H54 (cell line): ENCODE measurements at regions not wholly inside any gene's neighbourhood (a gene's known extent, or its start where the extent isn't known, plus 50 kb on each side); places are given as distances from the start of the nearest gene placed in this dataset.

Experiments
- DNase-seq: peaks from one replicate; pipeline ENCODE4 v3.0.0; 2011; ENCODE audit warnings: low spot score, mixed read lengths; ENCODE audit not compliant: insufficient read length
- FAIRE-seq: peaks from 3 replicates; lab custom pipeline; 2011; peaks lifted over from hg19 to GRCh38; lab: Jason Lieb, UNC
- POLR2A ChIP-seq: IDR thresholded peaks from 2 replicates; pipeline ENCODE4 v1.6.1; 2011; ENCODE audit warnings: low read depth, mild to moderate bottlenecking, low read length

DNA sequence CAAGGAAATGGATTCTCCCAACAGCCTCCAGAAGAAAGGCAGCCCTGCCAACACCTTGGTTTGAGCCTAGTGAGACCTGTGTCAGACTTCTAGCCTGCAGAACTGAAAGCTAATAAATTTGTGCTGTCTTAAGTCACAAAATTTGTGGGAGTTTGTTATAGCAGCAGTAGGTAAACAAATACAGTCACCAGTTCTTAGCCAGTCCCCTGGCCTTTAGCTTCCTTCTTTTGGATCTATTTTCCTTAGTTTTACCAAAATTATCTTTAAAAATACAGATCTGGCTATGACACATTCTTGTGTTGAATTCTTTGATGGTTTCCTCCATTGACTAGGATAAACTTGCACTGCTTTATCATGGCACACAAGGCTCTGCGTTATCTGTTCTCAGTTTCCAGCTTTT, 697.9 kb upstream of the FANCL start:
- no peak for TF ChIP-seq POLR2A
- DNase-seq (no peak), FAIRE-seq (no peak)

GRCh38 chr2:58932801-58933200, 691.7 kb upstream of the FANCL start:
- TF ChIP-seq POLR2A, result no peak
- no peak for DNase-seq
- no peak for FAIRE-seq

GRCh38 chr2:58930537-58930936, 689.4 kb upstream of the FANCL start:
- DNase-seq (no peak), FAIRE-seq (no peak)
- TF ChIP-seq POLR2A, result no peak

DNA sequence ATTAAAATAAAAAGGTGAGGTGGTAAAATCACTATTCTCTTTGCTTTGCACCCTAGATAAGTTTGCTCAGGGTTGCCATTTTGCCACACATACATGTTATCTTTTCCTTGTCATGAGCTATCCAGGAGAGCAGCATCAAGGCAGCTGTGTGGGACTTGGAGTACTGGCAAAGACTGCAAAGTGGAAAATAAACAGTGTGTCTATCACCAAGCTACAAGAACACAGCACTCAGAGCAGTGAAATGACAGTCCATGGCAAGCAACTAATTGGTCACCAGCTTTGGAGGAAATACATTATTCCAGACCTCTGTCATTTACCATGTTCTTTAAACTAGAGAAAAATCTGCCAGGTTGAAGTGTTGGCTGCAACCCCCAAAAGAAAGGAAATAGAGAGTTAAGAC, 687.8 kb upstream of the FANCL start:
- no peak for TF ChIP-seq POLR2A
- no peak for DNase-seq
- no peak for FAIRE-seq

DNA sequence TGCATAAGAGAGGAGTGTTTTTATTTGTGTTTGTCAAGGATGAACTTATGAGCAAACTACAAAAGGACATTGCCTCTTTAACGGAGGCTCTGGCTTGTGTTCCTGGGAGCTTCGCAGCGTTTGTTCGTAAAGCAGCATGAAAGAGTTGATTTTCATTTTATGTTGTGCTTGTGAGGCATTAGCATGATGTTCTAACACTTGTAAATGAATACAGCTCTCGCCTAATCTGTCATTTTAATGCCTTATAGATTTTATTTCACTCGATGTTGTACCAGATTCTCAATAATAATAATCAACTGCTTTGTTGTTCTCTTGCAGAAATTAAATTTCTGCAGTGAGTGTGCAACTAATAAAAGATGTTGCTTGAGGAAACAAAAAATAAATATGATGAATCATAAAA, 687.3 kb upstream of the FANCL start:
- FAIRE-seq (no peak), DNase-seq (no peak)
- TF ChIP-seq POLR2A, result no peak

DNA sequence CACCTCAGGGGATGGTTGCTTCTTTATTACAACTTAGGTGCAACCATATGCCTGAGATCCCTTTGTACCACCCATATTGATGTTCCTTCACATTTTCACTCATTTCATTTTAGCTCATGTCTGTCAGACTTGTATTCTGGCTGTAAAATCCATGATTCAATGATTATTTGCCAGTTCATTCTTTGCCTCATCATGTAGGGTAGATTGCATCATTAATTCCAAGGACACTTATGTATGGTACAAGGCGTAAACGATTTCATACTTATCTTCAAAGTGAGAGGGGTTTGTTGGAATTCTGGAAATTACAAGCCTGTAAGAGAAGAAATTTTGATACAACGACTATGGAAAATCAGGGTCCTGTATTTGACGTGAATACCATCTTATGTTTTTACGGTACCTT, 685.0 kb upstream of the FANCL start:
- DNase-seq (no peak), FAIRE-seq (no peak)
- no peak for TF ChIP-seq POLR2A

- TF ChIP-seq POLR2A, result no peak
- FAIRE-seq (no peak), DNase-seq (no peak)
These were observed 684.6 kb upstream of the FANCL start for GRCh38 chr2:58925676-58926081.

- no peak for DNase-seq
- FAIRE-seq, result no peak
- no peak for TF ChIP-seq POLR2A
These were observed 682.7 kb upstream of the FANCL start for GRCh38 chr2:58923869-58924268.

DNA sequence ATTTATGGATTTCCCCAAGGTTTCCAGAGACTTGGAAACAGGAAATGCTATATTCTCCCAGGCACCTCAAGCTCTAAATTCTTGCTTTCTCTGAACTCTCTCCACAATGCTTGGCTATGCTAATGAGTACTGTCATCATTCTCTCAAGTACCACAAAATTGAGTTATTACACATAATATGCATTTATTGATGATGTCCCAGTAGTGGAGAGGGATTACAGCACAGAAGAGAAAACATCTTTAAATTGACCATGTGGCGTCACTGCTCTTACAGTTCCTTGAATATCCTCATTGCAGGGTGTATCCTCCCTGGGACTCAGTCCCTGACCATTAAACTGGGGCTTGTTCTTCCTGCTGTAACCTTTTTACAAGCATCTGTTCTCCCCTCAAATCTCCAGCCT, 681.1 kb upstream of the FANCL start:
- no peak for TF ChIP-seq POLR2A
- FAIRE-seq, result no peak
- DNase-seq, result no peak

GRCh38 chr2:58921676-58922075, 680.6 kb upstream of the FANCL start:
- DNase-seq (no peak), FAIRE-seq (no peak)
- TF ChIP-seq POLR2A, result no peak

- FAIRE-seq (no peak), DNase-seq (no peak)
- TF ChIP-seq POLR2A, result no peak
These were observed 678.9 kb upstream of the FANCL start for GRCh38 chr2:58920001-58920400.

DNA sequence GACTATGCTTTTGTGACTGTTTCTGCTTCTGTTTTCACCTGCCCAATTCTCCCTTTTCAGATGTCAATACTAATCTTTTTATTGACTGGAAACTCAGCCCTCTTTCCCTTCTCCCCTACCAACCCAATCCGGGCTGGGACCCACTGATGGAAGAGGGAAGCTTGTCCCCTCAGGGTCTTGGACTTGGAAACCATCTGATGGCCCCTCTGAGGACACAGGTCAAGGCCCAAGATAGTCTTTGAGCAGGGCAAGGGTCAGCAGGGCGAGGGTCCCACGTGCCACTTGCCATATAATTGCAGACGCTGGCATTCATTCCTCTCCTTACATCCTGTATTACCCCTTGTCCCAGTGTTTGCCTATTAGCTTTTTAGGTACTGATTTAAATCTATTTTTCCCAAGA, 678.2 kb upstream of the FANCL start:
- no peak for TF ChIP-seq POLR2A
- DNase-seq (no peak), FAIRE-seq (no peak)

GRCh38 chr2:58918141-58918540, 677.0 kb upstream of the FANCL start:
- no peak for TF ChIP-seq POLR2A
- FAIRE-seq, result no peak
- DNase-seq, result no peak

DNA sequence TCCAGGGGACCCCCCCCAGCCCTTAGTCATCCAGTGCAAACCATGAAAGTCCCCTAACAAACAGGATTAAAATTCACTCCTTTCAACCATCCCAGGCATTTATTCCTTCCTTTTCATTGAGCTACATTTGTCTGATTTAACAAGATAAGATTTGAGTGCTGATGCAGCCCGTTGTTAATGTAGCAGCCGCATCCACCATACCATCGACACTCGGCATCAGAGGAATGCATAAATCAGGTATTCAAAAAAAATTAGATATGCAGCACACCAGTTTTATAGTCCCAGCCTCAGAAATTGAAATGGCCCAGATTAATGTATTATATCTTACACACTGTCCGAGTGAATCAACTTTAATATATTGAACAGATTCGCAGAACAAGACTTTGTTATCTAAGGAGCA, 676.5 kb upstream of the FANCL start:
- TF ChIP-seq POLR2A, result no peak
- DNase-seq (no peak), FAIRE-seq (no peak)

DNA sequence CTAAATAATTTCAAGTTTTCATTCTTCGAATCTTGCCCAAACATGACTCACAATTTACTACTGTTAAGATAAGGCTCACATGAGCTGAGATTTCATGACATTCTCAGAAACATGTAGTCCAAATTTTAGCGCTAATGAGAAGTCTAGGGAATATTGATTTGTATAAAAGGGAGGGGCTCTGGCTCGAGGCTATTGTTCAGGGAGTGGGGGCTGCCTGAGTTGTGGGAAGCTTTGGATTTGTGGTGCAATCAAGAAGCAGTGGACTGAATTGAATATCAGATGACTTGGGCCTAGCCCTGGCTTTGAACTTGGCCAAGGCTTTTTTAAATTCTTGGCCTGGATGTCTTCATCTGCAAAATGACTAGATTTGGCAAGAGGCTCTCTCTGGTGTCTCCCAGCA, 674.9 kb upstream of the FANCL start:
- TF ChIP-seq POLR2A, result no peak
- DNase-seq, result no peak
- no peak for FAIRE-seq
